Left lobe of liver (tissue), 2 donors: ENCODE measurements at regions not wholly inside any gene's neighbourhood (a gene's known extent, or its start where the extent isn't known, plus 50 kb on each side); places are given as distances from the start of the nearest gene placed in this dataset.
"Not testable (repeated sequence)": the region's sequence is repeated elsewhere in the genome, so short reads cannot be mapped to it uniquely, and the experiment has no call there.

Source experiments
- ATAC-seq: fragments of 200-7000 bp; cut with Tn5 transposase; one replicate; pipeline ENCODE4 v1.9.1; 2020; ENCODE audit warnings: mild to moderate bottlenecking, moderate library complexity
- DNase-seq: peaks from one replicate; pipeline ENCODE4 v3.0.0-alpha.2; 2020; ENCODE audit warnings: low spot score
- donor health status: DM: no; HTN: no; CAD: no; lungs with moderate emphysema.
- donor health status: DM: no; HTN: yes; CAD: no.

DNA sequence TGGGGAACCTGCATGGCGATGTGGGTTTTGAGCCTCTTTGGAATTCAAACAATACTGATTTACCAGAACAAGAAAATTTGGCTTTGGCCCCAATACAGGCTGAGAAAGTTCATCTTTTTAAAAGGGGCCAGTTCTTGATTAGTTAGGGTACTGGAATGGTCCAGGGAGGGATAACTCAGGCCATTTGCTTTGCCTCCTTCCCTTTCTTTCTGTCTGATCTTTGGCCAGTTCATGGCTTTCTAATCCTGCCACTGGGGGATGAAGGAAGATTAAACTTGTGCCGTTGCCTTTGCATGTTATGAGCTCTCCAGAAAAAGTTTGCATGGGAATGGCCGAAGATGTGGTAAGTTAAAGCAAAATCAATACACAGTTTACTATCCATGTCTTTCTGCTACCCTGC is 78.4 kb downstream of the ADAMTS15 start:
- ATAC-seq, result no peak
- DNase-seq, result no peak

DNA sequence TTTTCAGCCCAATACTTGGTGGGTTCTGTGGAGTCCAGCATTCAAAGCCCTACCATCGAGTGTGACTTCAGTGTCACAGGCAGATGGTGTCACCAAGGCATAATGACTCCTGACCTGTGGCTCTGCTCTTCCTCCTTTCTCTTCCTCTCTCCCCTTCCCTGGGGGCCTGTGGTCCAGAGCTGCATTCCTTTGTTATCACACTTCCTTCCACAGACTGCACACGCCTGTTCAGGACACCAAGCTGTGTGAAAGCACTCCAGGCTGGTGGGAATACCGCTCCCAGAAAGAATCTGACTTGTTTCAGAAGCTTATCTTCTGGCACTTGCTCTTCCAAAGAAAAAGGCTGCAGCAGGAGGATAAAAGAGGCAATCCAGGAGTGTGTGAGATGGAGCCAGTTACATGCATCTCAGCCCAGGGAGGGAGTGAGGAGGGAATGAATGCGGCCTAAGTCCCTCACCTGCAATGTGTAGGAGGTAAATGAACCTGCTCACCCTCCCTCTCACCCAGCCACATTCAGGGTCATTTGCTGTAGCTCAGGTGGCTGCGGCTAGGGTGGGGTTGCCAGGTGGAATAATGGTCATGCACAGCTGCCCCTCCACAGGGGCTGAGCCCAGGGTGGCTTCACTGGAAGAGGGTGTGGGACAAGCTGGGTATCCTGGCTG is 79.3 kb downstream of the ADAMTS15 start:
- ATAC-seq, result peak; percentile 24
- no peak for DNase-seq

DNA sequence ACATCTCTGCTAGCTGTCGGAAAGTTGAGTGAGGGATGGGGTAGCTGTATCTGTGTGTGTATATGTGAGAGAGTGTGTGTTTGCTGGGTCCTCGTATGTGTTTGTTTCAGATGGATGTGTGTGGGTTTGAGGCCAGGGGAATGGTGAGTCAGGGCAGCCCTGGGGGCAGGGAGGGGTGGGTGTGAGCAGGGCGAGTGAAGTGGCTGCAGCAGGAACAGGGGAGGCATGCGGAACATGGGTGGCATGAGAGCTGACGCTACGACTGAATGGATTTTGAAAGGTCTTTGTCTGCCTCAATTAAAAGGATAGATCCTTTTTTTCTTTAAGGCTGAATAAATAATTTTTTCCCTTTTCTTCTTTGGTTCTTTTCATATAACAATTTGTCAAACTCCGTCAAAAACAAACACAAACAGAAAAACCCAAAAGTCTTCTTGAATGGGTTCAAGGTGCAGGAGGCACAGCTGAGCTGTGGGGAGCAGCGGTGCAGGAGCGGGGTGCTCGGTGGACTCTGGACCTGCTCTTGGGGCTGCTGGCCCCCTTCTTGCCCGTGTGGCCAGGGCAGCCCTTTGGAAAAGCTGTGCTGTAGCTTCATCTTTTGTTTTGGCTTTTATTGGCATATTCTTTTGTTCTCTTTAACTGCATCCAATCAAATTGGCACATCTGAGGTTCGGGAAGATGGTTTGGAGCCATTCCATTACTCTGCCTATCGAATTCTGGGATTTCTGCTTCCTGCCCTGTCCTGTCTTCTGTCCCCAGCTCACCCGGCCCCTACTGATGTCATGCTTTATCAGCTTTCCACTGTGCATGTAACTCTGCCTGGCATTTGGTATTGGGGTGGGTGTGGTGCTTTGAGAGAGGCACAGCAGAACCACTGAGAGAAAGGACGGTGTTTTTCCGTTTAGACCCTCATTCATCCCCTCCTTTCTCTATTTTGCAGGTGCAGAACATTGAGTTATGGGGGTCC is 80.1 kb downstream of the ADAMTS15 start:
- no peak for ATAC-seq
- DNase-seq, result no peak

DNA sequence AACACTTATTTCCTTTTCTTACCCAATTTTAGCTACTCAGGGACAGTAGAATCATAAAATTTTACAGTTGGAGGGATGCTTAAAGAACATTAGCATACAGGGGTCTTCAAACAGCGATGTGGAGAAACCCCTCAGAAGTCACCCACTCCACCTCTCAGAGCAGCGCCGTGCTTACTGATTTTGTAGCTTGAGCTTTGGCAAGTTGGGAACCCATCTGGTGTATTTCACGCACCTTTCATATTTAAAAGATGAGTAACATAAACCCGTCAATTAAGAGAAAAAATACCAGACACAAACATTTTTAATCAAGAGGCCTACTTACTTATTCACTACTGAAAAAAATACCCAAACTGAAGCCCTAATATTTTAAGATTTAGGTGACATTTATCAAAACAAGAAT is 80.9 kb downstream of the ADAMTS15 start:
- ATAC-seq (no peak), DNase-seq (no peak)

DNA sequence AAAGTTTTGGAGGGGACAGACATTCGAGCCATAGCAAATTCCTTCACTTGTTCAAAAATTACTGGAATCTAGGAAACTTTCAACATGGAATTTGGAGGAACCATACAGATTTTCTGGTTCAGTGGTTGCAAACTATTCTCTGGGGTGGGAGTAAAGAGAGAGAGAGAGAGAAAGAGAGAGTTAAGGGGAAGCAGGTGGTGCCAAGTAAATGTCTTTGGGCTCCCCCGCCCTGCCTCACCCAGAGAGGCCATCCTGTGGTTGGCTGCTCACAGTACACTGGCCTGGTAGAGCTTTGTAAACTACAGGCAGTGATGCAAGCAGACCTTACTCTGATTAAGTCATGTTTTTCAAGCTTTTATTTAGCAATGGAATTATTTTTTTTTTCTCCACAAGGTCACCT is 82.6 kb downstream of the ADAMTS15 start:
- DNase-seq (no peak), ATAC-seq (no peak)

DNA sequence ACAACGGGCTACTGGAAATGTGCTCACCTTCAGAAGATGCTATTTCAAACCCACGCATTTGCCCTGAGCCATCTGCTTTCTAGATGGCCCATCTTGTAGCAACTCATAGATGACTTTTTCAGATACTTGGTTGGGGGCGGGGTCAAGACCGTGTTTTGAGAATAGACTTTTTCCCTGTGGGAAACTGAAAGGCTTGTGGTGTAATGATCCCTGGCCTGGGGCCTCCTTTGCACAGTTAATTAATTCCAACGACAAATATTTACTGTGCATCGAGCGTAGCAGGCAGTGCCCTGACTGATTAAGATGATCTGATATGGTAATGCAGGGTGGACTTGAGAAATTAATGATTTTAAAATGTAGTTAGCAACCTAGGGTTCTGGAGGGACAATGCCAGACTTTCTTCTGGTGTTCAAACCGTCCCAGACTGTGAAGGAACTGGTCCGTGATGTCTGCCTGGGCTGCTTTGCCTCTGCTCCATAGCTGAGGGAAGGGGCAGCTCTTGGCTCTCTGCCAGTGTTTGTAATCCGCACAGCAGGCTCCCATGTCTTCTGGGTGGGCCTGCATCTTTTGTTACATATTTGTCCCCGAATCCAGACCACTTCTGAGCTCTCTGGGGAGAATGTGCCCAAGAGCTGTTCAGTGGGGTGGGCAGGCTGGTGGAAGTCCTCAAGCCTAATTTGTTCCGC is 84.8 kb downstream of the ADAMTS15 start:
- DNase-seq (no peak), ATAC-seq (no peak)

DNA sequence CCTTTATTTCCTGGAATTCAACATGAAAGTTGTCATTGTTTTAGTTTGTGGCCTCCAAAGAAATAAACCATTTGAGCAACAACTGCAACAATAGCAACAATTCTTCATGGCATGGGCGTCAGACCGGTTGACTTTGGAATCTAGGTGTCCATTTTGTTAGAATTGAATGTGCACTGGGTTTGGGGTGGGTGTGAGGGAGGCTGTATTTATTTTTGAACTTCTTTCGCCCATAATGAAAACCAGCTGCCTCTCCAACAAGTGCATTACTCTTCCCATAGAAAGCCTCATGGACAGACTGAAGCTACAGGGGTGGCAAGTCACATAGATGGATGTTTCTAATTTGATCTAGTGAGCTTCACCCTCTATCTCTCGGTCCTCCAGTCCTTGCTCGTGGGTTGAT is 85.4 kb downstream of the ADAMTS15 start:
- DNase-seq (no peak), ATAC-seq (no peak)

DNA sequence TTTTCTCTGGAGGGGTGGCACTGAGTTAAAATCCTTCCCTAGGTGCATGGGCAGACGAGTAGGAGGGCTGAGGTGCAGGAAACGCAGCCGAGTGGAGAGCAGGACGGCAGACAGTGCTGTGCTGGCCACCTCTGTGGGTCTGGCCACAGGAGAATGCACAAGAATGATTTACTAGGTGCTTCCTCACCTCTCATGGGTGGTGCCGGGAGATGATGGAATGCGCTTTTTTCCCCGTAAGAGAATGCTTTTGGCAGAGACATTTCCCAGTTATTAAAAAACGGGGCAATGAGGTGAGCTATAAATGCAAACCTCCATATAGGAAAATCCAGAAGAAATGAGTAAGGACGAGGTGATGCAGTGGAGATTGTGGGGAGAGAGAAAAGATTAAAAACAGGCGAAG is 86.1 kb downstream of the ADAMTS15 start:
- DNase-seq (no peak), ATAC-seq (no peak)

DNA sequence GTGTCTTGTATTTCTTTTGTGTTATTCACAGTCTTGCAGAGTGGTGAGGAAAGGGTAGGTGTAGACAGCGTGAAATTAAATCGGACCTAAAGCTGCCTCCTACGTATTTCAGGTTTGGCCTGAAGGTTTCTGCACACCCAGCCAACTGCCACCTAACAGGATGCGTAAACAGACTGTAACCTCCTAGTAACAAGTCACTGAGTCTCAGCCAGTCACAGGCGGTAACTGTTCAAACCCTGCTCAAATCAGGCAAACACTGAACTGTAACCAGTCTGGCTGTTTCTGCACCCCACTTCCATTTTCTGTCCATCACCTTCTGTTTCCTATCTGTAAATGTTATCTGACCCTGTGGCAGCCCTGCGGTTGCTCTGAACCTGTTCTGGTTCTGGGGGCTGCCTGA is 87.1 kb downstream of the ADAMTS15 start:
- no peak for ATAC-seq
- DNase-seq, result no peak

DNA sequence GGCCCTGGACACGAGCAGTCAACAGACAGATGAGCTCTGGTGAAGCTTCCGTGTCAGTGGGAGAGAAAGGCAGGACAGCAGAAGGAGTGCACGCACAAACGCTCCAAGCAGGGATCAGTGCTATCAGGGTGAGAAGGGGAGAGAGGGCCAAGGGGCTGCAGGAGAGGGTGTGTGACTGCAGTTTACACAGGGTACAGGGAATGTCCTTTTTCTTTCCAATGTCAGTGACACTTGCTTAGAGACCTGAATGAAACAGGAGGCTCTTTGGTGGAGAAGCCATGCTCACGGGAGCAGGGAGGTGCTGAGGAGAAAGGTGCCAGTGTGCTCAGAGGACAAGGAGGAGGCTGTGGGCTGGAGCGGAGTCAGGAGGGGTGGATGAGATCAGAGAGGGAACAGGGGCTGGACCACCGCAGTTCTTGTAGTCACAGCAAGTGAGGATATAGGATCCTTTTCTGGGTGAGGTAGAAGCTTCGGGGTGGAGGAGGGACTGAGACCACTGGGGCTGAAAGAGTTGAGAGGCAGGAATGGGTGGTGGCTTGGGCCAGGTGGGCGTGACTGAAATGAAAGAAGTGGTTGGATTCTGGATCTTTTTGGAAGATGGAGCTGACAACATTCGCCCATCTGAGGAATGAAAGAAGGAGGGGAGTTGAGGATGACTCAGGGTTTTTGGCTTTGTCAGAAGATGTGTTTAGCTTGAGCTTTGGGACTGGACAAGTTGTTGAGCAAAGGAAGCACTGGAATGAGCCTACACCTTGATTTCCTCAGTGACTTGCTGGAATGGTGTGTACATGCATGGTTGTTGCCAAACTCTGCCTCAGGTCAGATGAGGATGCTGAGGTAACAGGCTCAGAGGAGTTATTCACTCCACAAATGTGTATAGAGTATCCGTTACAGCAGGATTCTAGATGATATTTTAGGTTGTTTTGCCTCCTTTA is 87.9 kb downstream of the ADAMTS15 start:
- ATAC-seq (no peak), DNase-seq (no peak)

DNA sequence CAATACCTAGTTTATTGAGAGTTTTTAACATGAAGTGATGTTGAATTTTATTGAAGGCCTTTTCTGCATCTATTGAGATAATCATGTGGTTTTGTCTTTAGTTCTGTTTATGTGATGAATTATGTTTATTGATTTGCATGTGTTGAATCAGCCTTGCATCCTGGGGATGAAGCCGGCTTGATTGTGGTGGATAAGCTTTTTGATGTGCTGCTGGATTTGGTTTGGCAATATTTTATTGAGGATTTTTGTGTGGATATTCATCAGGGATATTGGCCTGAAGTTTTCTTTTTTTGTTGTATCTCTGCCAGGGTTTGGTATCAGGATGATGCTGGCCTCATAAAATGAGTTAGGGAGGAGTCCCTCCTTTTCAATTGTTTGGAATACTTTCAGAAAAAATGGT is 91.2 kb downstream of the ADAMTS15 start:
- not testable (repeated sequence) for ATAC-seq, DNase-seq

DNA sequence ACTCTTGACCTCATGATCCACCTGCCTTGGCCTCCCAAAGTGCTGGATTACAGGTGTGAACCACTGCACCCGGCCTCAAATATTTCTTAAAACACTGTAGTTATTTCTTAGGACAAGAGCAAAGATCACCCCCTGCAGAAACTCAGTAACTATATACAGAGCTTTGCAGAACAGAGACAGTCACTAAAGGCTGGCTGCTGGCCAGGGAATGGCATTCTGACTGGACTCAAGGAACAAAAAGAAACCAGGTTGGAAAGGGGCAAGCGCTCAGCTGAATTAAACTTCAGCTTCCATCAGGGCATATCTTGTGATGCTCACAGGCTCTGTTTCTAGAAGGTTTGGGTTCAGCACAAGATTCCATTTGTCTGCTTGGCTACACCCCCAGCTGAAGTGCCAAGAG is 95.8 kb downstream of the ADAMTS15 start:
- no peak for DNase-seq
- no peak for ATAC-seq

DNA sequence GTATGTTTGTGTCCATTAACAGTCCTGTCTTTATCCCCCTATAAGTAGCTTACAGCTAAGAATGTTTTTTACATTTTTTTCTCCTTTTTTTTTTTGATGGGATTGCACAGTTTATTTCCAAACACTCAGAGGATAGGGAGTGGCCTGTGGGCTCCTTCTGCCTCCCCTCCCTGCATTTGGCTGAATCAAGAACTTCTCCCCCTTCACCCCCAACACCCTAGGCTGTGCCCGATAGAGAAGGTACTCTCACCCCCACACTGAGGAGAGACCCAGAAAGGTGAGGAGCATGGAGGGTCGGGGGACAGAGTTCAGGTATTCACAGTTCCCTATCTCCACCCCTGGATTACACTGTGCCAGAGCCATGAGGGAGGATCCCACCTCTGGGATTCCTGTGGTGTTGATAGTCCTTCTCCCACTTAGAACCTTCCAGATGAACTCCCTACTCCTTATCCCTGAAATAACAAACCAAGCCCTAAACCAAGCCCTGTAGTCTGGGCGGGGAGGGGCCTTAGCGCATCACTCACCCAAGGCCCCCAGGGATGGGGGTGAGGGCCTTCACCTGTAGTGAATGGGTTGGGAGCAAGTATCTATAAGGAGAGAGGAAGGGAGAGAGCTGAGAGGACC is 97.1 kb downstream of the ADAMTS15 start:
- DNase-seq (no peak), ATAC-seq (no peak)

DNA sequence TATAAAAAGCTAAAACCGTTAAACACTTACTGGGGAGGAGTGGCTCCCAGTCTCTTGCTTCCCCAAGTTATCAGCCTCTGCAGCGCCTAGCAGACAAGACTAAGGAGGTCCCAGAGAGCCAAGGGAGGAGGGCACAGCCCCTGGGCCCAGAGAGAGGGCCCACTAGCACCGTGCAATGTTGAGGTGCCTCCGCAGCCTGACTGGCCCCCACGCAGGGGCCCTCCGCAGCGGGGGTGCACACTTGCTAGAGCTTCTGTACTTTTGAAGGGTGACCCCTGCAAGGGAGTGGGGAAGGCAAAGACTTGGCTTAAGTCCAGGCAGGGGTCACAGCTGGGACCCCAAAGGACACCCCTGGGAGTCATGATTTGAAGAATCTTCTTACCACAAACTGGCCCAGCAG is 98.0 kb downstream of the ADAMTS15 start:
- DNase-seq (no peak), ATAC-seq (no peak)

DNA sequence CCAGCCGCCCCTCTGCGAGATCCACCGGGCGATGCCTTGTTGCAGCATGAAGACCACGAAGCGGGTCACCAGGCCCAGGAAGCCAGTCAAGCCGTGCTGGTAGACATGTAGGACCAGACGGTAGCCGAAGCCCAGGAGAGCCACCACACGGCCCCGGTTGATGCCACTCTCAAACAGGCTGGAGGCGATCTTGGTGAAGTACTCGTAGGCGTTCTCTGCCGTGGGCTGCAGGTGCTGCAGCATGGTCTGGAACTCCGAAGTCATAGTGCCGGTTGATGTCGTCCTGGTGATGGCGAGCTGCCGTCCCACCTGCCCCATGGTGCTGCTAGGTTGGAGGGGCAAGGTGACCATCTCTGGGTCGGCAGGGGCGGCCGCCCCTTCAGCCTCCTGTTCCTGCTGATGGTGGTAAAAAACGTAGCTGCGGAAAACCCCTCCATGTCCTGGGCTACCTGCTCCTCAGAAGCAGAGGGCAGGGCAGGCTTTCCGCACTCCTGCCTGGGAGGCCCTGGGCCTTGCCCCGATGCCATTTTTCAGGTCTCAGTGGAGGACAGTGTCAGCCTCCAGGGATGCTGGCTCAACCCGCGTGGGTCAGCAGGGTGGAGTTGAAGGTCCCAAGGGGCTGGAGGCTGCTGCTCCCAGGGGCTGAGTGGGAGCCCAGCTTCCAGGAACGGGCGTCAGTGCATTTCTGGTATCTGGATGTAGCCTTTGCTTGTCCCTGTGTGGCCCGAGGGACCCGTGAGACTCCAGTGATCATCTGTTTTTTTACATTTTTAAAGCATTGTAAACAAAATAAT is 98.7 kb downstream of the ADAMTS15 start:
- DNase-seq (no peak), ATAC-seq (no peak)

DNA sequence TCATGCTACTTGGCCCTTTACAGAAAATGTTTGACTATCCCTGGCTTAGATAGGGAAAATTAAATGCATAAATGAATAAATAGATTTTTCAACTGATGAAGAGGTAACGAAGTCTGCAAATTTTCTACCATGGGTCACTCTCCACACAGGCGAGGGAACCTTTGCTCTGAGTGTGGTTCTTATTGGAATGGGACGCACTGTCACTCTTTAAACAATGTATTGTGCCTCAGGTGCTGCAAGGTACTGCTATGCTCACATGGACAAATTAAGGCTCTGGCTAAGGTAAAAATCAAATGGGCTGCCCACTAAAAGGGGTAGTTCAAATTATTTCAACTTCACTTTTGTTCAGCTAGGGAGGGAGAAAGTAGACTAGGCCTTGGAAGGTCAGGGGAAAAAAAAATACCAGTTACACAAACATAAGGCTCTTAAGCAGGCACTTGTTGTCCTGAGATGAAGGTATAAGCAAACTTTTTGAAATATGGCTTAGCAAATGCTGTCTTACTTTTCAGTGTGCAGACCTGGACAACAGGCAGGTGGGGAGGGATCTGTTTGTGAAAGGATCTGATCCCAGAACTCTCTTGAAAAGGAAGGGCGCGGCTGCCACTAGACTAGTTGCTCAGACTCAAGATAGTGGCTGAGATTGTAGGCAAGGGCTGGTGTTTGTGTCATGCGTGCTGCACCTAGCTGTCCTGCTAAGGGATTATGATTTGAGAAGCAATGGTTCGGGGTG is 99.5 kb downstream of the ADAMTS15 start:
- ATAC-seq, result no peak
- no peak for DNase-seq

DNA sequence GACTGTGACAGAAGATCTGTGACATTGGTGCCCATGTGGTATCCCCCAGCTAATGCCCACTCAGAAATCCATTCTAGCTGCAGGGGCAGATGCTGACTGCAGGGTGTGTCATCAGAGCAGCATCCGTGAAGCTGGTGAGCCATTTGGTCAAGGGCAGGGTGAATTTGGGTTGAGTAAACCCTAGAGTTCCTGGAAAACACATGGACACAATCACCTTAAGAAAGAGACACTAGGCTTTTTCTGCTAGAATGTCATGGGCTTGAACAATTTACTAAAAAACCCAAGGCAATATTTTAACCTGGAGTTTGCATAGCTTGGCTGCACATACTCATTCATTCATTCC is 100.0 kb downstream of the ADAMTS15 start:
- no peak for DNase-seq
- ATAC-seq, result no peak

DNA sequence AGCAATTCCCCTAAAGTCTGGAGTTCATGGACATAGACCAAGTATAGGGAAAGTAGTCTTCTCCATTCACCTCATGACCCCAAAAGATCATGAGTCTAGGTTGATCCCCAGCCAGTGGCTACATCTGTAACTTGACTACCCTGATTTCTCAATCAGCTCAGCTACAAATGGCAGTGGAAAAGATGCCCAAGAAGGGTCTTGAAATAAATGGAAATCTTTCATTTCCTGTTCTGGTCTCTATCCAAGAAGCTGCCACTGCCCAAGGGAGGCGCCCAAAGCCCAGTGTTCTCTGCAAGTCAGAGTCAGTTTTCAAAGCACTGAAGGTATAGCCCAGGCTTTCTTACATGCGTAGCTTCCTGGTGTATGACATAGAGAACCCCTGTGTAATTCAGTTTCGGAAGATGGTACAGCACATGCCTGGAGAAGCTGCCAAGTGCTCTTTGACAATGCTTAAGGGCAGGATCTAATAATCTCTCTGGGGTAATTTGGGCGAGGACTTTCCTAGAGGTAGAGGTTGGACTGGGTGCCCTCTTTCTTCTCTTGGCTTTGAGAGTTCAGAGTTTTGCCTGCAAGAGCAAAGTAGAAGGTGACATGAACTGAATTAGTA is 101.1 kb downstream of the ADAMTS15 start:
- ATAC-seq (no peak), DNase-seq (no peak)
